ENCODE measurements at regions not wholly inside any gene's neighbourhood (a gene's known extent, or its start where the extent isn't known, plus 50 kb on each side); places are given as distances from the start of the nearest gene placed in this dataset.

- no peak for DNase-seq
Measured at GRCh38 chr2:150762571-150762970, 275.1 kb upstream of the RND3 start.

- no peak for DNase-seq
Measured at GRCh38 chr2:150759531-150759930, 272.1 kb upstream of the RND3 start.

- DNase-seq, result no peak
Measured at GRCh38 chr2:150759106-150759505, 271.6 kb upstream of the RND3 start.

- no peak for DNase-seq
Measured at GRCh38 chr2:150752229-150752628, 264.8 kb upstream of the RND3 start.

- no peak for DNase-seq
Measured at GRCh38 chr2:150750720-150751119, 263.3 kb upstream of the RND3 start.

- no peak for DNase-seq
Measured at GRCh38 chr2:150742094-150742493, 254.6 kb upstream of the RND3 start.

DNA sequence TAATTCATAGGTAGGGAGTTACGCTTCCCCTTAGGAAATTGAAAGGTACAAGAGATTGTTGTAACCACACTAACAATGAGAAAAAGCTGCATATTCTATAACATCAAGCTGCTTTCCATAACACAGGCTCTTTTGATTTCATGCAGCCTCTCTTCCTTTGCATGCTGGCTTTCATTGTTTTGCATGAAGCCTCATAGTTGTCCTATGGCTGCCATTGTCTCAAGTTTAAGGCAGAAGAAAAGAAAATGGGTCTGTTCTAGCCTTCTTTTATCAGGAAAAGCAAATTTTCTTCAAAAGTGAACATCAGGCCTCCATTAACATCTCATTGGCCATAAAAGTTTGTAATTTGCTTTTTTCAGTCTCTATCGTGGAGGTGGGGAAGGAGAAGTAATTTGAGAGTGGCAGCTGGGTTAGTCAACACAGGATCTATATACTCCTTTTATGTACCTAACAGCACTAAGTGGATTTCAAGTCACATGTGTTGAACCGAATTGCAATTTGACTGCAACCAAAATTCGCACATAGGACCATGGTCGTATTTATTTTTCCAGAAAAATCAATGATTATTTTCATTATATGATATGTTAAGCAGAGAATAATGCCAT lies 248.5 kb upstream of the RND3 start:
- DNase-seq, result no peak

DNA sequence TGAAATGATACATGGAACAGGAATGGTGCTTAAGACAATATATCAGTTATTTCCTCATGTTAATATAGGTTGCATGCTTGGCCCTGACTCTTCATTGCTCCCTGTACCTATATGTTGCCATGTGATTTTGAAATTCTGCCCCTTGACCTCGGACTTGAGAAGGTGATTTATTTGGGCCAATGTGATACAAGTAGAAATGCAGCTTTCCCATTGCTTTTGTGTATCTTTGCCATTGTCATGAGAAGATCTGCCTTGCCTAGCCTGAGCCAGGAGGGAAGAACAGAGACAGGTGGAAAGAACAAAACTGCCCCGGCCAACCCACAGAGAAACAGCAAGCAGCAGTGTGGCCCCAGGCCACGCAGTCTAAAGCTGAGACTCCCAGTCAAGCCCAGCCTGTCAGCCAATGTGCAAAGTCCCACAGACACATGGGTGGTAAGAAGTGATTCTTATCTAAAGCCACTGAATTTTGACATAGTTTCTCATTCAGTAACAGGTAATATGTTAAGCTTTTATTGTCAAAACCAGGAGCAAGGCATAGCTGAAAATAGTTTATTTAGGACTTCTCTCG lies 245.7 kb upstream of the RND3 start:
- no peak for DNase-seq

- no peak for DNase-seq
Measured at GRCh38 chr2:150732491-150732890, 245.0 kb upstream of the RND3 start.

DNA sequence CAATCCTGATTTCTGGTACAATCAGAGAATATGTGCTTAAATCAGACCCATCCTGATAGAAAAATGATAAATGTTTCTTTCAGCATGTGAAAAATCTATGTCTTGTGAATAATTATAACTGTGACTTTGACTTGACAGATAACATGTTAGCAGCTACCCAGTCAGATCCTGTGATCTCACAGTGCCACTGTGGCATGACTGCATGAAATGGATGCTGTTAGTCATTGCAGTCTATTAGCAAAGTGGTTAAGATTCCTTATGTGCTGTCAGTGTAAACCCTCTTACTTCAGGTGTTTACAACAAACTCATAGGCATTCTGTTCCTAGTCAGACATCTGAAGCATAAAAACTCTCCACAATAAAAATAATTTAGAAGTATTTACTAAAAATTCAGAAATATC lies 244.6 kb upstream of the RND3 start:
- no peak for DNase-seq

GRCh38 chr2:150729495-150729955 lies 242.1 kb upstream of the RND3 start:
- DNase-seq, result no peak

DNA sequence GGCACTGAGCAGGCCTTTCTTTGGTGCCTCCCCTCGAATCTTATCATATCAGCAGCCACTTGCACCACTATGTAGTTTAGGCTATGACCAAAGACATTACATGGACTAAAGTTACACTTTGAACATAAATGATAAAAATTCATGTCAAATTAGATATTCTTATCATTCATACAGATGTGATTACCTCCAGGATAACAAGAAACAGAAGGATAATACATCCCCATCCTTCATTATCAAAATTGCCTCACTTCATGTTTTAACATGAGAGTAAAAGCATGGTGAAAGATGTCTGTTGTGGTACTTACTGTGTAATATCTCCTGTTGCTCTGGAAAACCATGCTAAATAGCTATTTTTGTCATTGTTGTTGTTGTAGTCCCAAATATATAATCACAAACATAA lies 230.8 kb upstream of the RND3 start:
- no peak for DNase-seq

DNA sequence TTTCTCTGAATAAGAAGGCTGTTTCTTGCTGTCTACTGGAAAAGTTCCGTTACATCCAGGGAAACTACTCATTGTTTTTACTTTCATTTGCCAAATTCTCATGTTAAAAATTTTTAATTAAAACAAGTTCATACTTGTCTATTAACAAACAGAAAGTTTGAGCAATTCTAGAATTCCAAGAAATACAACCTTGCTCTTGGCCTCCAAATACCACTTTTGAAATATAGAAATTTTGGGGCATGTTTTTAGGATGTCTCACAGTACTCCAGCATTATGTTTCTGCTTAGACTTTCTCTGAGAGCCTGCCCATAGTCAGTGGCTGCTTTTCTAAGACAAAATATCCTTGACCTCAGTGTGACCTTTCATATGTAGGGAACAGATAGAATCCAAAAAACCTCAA lies 228.7 kb upstream of the RND3 start:
- DNase-seq, result no peak

- no peak for DNase-seq
Measured at GRCh38 chr2:150715501-150715900, 228.0 kb upstream of the RND3 start.

DNA sequence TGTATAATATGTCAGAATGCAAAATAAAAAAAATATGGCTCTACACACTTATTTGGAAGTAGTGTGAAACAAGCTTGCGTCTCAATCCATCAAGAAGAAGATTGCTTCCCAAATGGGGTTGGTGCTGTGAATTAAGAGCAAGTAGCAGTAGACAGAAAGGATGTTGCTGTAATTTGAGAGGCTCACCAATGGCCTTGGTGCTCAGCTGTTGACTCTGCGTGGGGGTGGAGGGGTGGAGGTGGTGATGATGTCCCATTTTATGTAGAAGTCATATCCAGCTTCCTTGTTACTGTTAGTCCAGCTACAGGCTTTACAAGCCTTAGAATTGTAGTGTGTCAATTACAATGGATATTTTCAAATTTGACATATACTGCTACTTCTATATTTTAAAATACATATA lies 223.4 kb upstream of the RND3 start:
- DNase-seq, result no peak

GRCh38 chr2:150710041-150710440 lies 222.6 kb upstream of the RND3 start:
- DNase-seq, result no peak

DNA sequence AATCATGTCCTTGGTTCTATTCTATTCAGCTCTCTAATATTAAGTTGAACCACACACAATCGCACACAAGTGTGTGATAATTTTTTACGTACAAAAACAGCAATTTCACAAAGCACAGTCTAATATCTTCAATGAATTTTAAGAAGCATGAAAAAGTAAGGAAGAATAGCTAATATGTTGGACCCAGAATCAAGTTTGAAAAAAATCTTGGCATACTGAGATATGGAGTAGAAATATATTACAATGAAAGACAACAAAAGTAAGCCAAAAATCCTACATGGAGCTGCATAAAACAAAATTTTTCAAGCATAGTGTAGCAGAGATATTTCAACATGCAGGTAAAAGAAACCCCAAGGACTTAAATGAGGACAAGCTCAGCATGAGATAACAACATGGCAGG lies 219.1 kb upstream of the RND3 start:
- DNase-seq, result no peak

GRCh38 chr2:150705767-150706166 lies 218.3 kb upstream of the RND3 start:
- no peak for DNase-seq

GRCh38 chr2:150705357-150705756 lies 217.9 kb upstream of the RND3 start:
- no peak for DNase-seq

DNA sequence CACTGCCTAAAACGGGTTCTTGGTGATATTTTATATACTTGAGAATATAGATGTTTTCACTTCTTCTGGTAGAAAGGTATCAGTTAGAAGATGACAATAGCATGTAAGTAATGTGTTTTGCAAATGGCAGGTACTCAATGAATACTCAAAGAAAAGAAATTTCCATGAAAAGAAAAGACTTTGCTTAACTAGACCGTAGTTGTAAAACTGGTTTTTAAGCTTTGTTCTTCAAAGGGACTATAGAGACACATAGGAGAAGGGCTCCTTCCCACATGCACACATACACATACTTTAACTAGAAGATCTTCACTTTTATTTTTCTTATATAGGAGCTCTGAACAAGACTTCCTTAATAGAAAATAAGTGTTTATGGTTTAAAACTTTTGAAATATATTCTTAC lies 215.3 kb upstream of the RND3 start:
- DNase-seq, result no peak

DNA sequence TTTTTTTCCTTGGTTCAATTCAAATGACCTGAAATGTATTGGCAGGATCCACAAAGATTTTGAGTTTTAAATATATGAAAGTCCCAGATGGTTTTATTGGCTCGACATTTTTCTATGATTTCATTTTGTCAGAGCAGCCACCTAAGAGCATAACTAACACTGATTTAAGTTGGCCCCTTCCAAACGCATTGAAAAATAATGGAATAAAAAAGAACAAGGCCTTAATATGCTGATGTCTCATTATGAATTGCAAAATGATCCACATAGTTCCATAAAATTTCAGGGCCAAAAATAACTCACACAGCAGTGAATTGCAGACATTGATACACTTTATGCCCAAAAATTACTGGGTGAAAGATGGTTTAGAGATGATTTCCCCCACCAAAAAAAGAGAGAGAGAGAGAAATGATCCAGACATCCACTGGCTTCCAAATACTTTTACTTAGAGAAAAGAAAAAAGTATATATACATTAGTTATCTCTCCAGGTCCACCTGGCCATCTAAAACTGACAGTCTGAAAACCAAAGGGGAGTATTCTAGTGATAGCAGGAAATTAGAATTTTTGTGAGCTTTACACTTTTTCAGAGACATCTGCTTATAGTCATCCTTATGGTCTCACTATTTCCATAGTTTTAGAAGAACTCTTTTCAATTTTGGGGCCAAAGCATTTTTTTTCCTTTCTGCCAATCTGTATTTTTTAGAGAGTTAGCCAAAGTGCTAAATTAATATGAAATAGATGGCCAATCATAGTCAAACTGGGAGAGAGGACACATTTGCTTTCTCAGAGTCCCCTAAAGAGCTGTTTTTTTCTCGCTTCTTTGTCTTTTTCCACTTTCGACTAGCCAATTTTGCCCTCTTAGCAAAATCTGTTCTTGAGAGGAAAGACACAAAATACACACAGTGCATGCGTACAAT lies 213.5 kb upstream of the RND3 start:
- no peak for DNase-seq

GRCh38 chr2:150699218-150699617 lies 211.8 kb upstream of the RND3 start:
- DNase-seq, result no peak

DNA sequence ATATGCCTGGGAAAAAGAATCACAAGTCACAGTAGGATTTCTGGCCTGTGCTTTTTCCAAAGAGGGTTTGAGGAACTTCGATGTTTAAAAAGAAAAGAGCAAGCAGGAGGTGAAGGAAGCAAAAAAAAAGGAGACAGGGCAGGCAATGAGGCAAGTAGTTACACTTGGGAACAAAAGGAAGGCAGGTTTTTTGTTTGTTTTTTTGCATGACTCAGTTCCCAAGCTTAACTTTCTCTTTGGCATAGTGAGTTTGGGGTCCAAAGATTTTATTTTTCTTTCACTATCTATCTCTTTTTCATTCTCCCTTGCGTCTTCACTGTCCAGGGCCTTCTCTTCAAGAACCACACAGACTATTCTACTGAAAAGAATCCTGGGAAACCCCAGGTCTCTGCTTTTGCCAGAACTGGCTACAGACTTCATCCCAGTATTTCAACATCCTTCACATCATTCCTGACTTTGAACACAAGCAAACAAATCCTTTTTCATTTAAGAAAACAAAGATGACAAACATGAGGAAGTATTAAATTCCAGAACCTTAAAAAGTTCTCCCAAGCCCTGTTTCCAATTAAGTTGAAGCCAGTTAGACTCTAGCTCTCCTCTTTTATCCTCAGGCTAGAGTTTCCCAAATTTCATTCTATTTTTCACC lies 210.7 kb upstream of the RND3 start:
- no peak for DNase-seq

DNA sequence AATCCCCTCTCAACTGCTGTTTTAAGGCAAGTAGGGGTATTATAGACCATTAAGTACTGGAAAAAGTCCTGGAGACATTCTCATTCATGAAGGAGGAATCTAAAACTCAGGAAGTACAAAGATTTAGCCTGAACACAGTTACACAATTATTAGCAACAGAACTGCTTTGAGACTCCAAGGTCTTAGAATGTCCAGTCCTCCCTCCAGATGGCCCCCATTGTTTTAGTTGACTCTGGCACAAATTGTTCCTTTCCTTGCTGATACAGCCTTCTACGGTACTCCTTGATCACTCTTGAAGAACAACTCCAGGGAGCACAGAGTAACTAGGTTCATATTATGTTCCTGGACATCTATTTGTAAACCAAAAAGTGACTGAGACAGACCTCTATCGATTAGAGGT lies 210.1 kb upstream of the RND3 start:
- DNase-seq, result no peak

Data from activated T-cell treated with anti-CD3 and anti-CD28 coated beads, Interleukin-2, amount 50 U/mL, for 48 hours (primary cell).